ENCODE measurements at regions not wholly inside any gene's neighbourhood (a gene's known extent, or its start where the extent isn't known, plus 50 kb on each side); places are given as distances from the start of the nearest gene placed in this dataset.

DNA sequence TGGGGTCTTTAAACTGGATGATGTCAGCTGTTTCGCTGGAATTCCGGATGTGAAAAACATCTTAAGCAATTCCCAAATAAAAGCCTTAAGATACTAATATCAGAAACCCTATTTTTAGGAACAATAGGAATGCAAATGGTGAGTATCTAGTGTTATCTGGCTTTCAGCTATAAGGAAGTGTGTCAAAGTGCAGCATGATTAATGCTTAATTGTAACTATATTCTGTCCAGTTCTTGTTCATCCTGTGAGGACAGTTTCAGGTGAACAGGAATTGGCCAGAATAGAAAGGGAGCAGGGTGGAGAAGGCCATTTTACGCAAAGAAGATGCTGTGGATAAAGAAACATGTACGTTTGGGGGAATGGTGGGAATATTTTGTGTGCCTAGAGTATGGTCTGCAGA is 108.2 kb downstream of the RASSF10 start:
- intact Hi-C loops (cut with micrococcal nuclease): no loop called here
- no peaks in the 10 kb centered on the region for H3K27me3 ChIP-seq (ENCODE audit: low read length)
- no peaks in the 10 kb centered on the region for H3K36me3 ChIP-seq (ENCODE audit: low read depth, low read length)
- H3K27ac ChIP-seq (ENCODE audit: low read length): peak overlapping the region; percentile 77
- no peaks in the 10 kb centered on the region for H3K9me3 ChIP-seq (ENCODE audit: low read length)
- H2AFZ ChIP-seq (ENCODE audit: low read length): no peak overlapping the region
- H4K20me1 ChIP-seq (ENCODE audit: low read length): no peaks in the 10 kb centered on the region
- ChIA-PET CTCF (interaction anchor here (0.5 kb wide), 1 partner anchor 29 kb away, joined by 3 read pairs; no protein-coding TSS in a partner anchor), POLR2A (ENCODE audit: unreplicated experiment) (no interaction called here)
- no peaks in the 10 kb centered on the region for H3K79me2 ChIP-seq (ENCODE audit: low read length)
- peak overlapping the region; percentile 16; the same call in 1 of the 2 replicates for H3K9ac ChIP-seq (ENCODE audit: low read length)
- peak; percentile 11; the same call in 1 of the 2 replicates for ATAC-seq
- peak overlapping the region; percentile 50; the same call in 1 of the 2 replicates for H3K4me2 ChIP-seq (ENCODE audit: low read length)
- TF ChIP-seq EZH2phosphoT487 (IDR thresholded peaks at IDR 0.05; ENCODE audit: borderline replicate concordance, low read length) (no peak), EZH2 (IDR thresholded peaks at IDR 0.05; ENCODE audit: low read length, unreplicated experiment) (no peak)
- TF ChIP-seq, protein P1, sequence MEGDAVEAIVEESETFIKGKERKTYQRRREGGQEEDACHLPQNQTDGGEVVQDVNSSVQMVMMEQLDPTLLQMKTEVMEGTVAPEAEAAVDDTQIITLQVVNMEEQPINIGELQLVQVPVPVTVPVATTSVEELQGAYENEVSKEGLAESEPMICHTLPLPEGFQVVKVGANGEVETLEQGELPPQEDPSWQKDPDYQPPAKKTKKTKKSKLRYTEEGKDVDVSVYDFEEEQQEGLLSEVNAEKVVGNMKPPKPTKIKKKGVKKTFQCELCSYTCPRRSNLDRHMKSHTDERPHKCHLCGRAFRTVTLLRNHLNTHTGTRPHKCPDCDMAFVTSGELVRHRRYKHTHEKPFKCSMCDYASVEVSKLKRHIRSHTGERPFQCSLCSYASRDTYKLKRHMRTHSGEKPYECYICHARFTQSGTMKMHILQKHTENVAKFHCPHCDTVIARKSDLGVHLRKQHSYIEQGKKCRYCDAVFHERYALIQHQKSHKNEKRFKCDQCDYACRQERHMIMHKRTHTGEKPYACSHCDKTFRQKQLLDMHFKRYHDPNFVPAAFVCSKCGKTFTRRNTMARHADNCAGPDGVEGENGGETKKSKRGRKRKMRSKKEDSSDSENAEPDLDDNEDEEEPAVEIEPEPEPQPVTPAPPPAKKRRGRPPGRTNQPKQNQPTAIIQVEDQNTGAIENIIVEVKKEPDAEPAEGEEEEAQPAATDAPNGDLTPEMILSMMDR (conservative IDR thresholded peaks at IDR 0.05; ENCODE audit: low read depth, low read length): no peak
- H3K4me3 ChIP-seq (ENCODE audit: low read length): no peak overlapping the region
- DNase-seq: peak; percentile 63
- H3K4me1 ChIP-seq (ENCODE audit: insufficient read depth, low read length): peaks cover 58% of the 10 kb centered on the region
- BruUV-seq (replicated peaks): no TSS peak
- H3K9me2 ChIP-seq (replicated peaks; ENCODE audit: low read length): no peaks in the 10 kb centered on the region
- peaks cover 2% of the 10 kb centered on the region for H3F3A ChIP-seq (ENCODE audit: low read length, unreplicated experiment)

DNA sequence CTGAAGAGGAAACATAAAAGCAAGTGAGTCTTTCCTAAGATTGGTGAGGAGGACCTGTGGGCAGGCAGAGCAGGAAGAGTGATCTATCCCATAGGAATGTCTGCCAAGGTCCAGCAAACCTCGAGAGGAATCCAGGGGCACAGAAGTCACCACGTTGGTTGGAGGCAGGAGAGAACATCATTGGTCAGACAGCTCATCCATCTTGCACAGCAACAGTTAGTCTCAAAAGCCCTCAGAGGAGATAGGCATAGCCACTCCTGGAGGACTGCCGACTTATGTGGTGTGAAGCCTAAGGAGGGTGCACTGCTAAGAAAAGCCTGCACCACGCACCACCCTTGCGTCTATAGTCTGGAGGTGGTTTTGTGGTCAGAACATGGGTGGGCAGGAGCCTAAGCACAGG is 109.1 kb downstream of the RASSF10 start:
- H3K4me3 ChIP-seq (ENCODE audit: low read length): no peak overlapping the region
- peak; percentile 76 for ATAC-seq
- no peaks in the 10 kb centered on the region for H3K27me3 ChIP-seq (ENCODE audit: low read length)
- no peaks in the 10 kb centered on the region for H3K36me3 ChIP-seq (ENCODE audit: low read depth, low read length)
- H3K4me2 ChIP-seq (ENCODE audit: low read length): peak overlapping the region; percentile 50; the same call in 1 of the 2 replicates
- peak overlapping the region; percentile 77 for H3K27ac ChIP-seq (ENCODE audit: low read length)
- no peaks in the 10 kb centered on the region for H3K9me2 ChIP-seq (replicated peaks; ENCODE audit: low read length)
- H3K4me1 ChIP-seq (ENCODE audit: insufficient read depth, low read length): peaks cover 58% of the 10 kb centered on the region
- ChIA-PET CTCF (no interaction called here), POLR2A (ENCODE audit: unreplicated experiment) (no interaction called here)
- no TSS peak for BruUV-seq (replicated peaks)
- peak; percentile 93 for DNase-seq
- H3F3A ChIP-seq (ENCODE audit: low read length, unreplicated experiment): peaks cover 2% of the 10 kb centered on the region
- peak overlapping the region; percentile 14; the same call in 1 of the 2 replicates for H3K9ac ChIP-seq (ENCODE audit: low read length)
- no peak overlapping the region for H2AFZ ChIP-seq (ENCODE audit: low read length)
- TF ChIP-seq, protein P1 (conservative IDR thresholded peaks at IDR 0.05; ENCODE audit: low read depth, low read length): no peak
- TF ChIP-seq EZH2phosphoT487 (IDR thresholded peaks at IDR 0.05; ENCODE audit: borderline replicate concordance, low read length): no peak
- TF ChIP-seq EZH2 (IDR thresholded peaks at IDR 0.05; ENCODE audit: low read length, unreplicated experiment): no peak
- H3K79me2 ChIP-seq (ENCODE audit: low read length): no peaks in the 10 kb centered on the region
- no peaks in the 10 kb centered on the region for H3K9me3 ChIP-seq (ENCODE audit: low read length)
- no peaks in the 10 kb centered on the region for H4K20me1 ChIP-seq (ENCODE audit: low read length)
- intact Hi-C loops (cut with micrococcal nuclease): no loop called here

DNA sequence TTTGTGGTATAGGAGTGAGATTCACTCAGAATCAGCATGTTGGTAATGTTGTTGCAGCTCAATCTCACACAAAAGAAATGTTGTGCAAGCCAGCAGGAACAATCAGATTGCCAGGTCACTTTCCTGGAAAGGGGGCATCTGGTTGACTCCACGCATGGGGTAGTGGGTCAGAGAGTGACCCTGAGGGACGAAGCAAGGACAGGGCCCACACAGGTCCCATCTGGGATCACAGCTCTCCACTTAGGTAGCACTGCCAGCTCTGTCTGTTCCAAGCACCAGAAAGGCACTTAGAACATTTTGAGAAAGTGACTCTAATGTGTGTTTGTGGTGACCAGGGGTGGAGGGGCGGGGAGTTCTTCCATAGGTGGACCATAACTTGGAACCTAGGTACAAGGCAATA is 109.5 kb downstream of the RASSF10 start:
- DNase-seq (peak; percentile 28), ATAC-seq (no peak)
- no peaks in the 10 kb centered on the region for H4K20me1 ChIP-seq (ENCODE audit: low read length)
- H3K9me2 ChIP-seq (replicated peaks; ENCODE audit: low read length): no peaks in the 10 kb centered on the region
- CTCF ChIA-PET: no interaction called here
- H3K4me2 ChIP-seq (ENCODE audit: low read length): peak overlapping the region; percentile 50
- intact Hi-C loops (cut with micrococcal nuclease): no loop called here
- H3K9ac ChIP-seq (ENCODE audit: low read length): peak overlapping the region; percentile 14; the same call in 1 of the 2 replicates
- POLR2A ChIA-PET (ENCODE audit: unreplicated experiment): no interaction called here
- H3K4me3 ChIP-seq (ENCODE audit: low read length): no peak overlapping the region
- H3F3A ChIP-seq (ENCODE audit: low read length, unreplicated experiment): peaks cover 2% of the 10 kb centered on the region
- no peaks in the 10 kb centered on the region for H3K79me2 ChIP-seq (ENCODE audit: low read length)
- H3K27me3 ChIP-seq (ENCODE audit: low read length): no peaks in the 10 kb centered on the region
- no TSS peak for BruUV-seq (replicated peaks)
- TF ChIP-seq EZH2phosphoT487 (IDR thresholded peaks at IDR 0.05; ENCODE audit: borderline replicate concordance, low read length) (no peak), EZH2 (IDR thresholded peaks at IDR 0.05; ENCODE audit: low read length, unreplicated experiment) (no peak)
- TF ChIP-seq, protein P1 (conservative IDR thresholded peaks at IDR 0.05; ENCODE audit: low read depth, low read length): no peak
- H3K9me3 ChIP-seq (ENCODE audit: low read length): no peaks in the 10 kb centered on the region
- H2AFZ ChIP-seq (ENCODE audit: low read length): no peak overlapping the region
- H3K4me1 ChIP-seq (ENCODE audit: insufficient read depth, low read length): peaks cover 58% of the 10 kb centered on the region
- H3K36me3 ChIP-seq (ENCODE audit: low read depth, low read length): no peaks in the 10 kb centered on the region
- H3K27ac ChIP-seq (ENCODE audit: low read length): peak overlapping the region; percentile 77

Measured in PC-3 (cell line).